Right lobe of liver (tissue), 4 donors: ENCODE measurements at regions not wholly inside any gene's neighbourhood (a gene's known extent, or its start where the extent isn't known, plus 50 kb on each side); places are given as distances from the start of the nearest gene placed in this dataset.

ENCODE experiments used
- CTCF ChIP-seq, 4 donors: fragments of 200-600 bp in 3 of 4; fragments of 450-650 bp in 1 of 4; IDR thresholded peaks; one replicate each; pipeline versions ENCODE4 v1.5.1 to v1.8.0; 2016 to 2022; ENCODE audit warnings: antibody characterized with exemption in 4 of 4, mild to moderate bottlenecking in 2 of 4
- POLR2A ChIP-seq: fragments of 450-650 bp; IDR thresholded peaks from one replicate; pipeline ENCODE4 v1.6.1; 2017; ENCODE audit warnings: antibody characterized with exemption, mild to moderate bottlenecking
- donor health status: DM: no; HTN: no; CAD: no.
- donor health status: DM: no; HTN: no; CAD: no.
- donor health status: DM: no; HTN: yes; CAD: no.

- TF ChIP-seq CTCF (IDR thresholded peaks at IDR 0.05) (no peak), POLR2A (no peak)
Observed at GRCh38 chr10:108187408-108188012, 1023.0 kb upstream of the SORCS1 start.
